B cell (primary cell): ENCODE measurements at regions not wholly inside any gene's neighbourhood (a gene's known extent, or its start where the extent isn't known, plus 50 kb on each side); places are given as distances from the start of the nearest gene placed in this dataset.

Experiments
- ATAC-seq: fragments of 200-7000 bp; cut with Tn5 transposase; one replicate; pipeline ENCODE4 v1.10.0; 2021; ENCODE audit warnings: low read depth, mild to moderate bottlenecking, moderate number of reproducible peaks, moderate library complexity
- CTCF ChIA-PET: fragments of 350-600 bp; sonication (Branson Sonifier 250); formaldehyde crosslinking; loops from one replicate; lab custom pipeline; 2021; ENCODE audit warnings: antibody characterized with exemption, inconsistent platforms; lab: Charles Lee
- POLR2A ChIA-PET: fragments of 350-600 bp; sonication (Branson Sonifier 250); formaldehyde crosslinking; loops from one replicate; lab custom pipeline; 2021; ENCODE audit warnings: antibody characterized with exemption; lab: Charles Lee
- DNase-seq: peaks from one replicate; pipeline ENCODE4 v3.0.0; 2013
- H2AFZ ChIP-seq: 2 replicates; pipeline ENCODE4 v1.6.1; 2012; ENCODE audit warnings: mild to moderate bottlenecking, low read depth, low read length; ENCODE audit not compliant: insufficient read depth, poor library complexity, severe bottlenecking
- H3K27ac ChIP-seq, 2 donors: 1 replicate in 1 of 2; 2 replicates in 1 of 2; pipeline ENCODE4 v1.5.1; 2012 to 2013; ENCODE audit warnings: low read length in 2 of 2, mild to moderate bottlenecking in 2 of 2, moderate library complexity in 1 of 2
- H3K27me3 ChIP-seq, 4 experiments: fragments of 200-600 bp in 1 of 4; sonication (generic) in 1 of 4; replicated peaks in 1 of 4; 1 replicate in 2 of 4; 2 replicates in 2 of 4; pipeline versions ENCODE4 v1.6.1 to v1.7.0; 2013 to 2016; ENCODE audit warnings: low read length in 3 of 4, mild to moderate bottlenecking in 2 of 4, mixed read lengths in 1 of 4, moderate library complexity in 1 of 4; ENCODE audit not compliant: insufficient read depth in 4 of 4, control insufficient read depth in 3 of 4; ENCODE audit errors: control extremely low read depth in 1 of 4
- H3K36me3 ChIP-seq, 2 experiments: replicated peaks in 1 of 2; 1 replicate in 1 of 2; 2 replicates in 1 of 2; pipeline versions ENCODE4 v1.6.1 to v1.7.1; 2013; ENCODE audit warnings: low read length in 1 of 2; ENCODE audit not compliant: insufficient read depth in 2 of 2, control insufficient read depth in 1 of 2; ENCODE audit errors: control extremely low read depth in 1 of 2, extremely low read depth in 1 of 2
- H3K4me1 ChIP-seq, 2 donors: fragments of 200-600 bp in 1 of 2; sonication (generic) in 1 of 2; 1 replicate in 1 of 2; 2 replicates in 1 of 2; pipeline versions ENCODE4 v1.5.1 to v1.6.1; 2013 to 2017; ENCODE audit warnings: low read length in 2 of 2; ENCODE audit not compliant: control insufficient read depth in 2 of 2, insufficient read depth in 2 of 2
- H3K4me2 ChIP-seq: replicated peaks from 2 replicates; pipeline ENCODE3; 2012; ENCODE audit warnings: mild to moderate bottlenecking, low read depth, low read length; ENCODE audit not compliant: poor library complexity, severe bottlenecking
- H3K4me3 ChIP-seq, 5 experiments: fragments of 200-600 bp in 1 of 5; sonication (generic) in 1 of 5; 1 replicate in 3 of 5; 2 replicates in 2 of 5; pipeline versions ENCODE4 v1.5.1 to v1.7.0; 2011 to 2016; ENCODE audit warnings: low read length in 4 of 5, mild to moderate bottlenecking in 4 of 5, low read depth in 2 of 5, control low read depth in 1 of 5, moderate library complexity in 1 of 5; ENCODE audit not compliant: insufficient read depth in 1 of 5; ENCODE audit errors: control extremely low read depth in 1 of 5, extremely low read depth in 1 of 5
- H3K79me2 ChIP-seq: fragments of 200-600 bp; sonication (generic); one replicate; pipeline ENCODE4 v1.6.0; 2016; ENCODE audit warnings: low read length; ENCODE audit not compliant: control insufficient read depth, insufficient read depth
- H3K9ac ChIP-seq: fragments of 200-600 bp; sonication (generic); 2 replicates; pipeline ENCODE4 v1.6.1; 2017; ENCODE audit warnings: mild to moderate bottlenecking, low read length, moderate library complexity
- H3K9me3 ChIP-seq, 3 donors: one replicate each; pipeline versions ENCODE4 v1.6.1 to v1.7.1; 2013; ENCODE audit warnings: low read length in 2 of 3; ENCODE audit not compliant: control insufficient read depth in 2 of 3, insufficient read depth in 1 of 3; ENCODE audit errors: control extremely low read depth in 1 of 3
- H4K20me1 ChIP-seq: 2 replicates; pipeline ENCODE4 v1.6.0; 2012; ENCODE audit warnings: mild to moderate bottlenecking, low read length; ENCODE audit not compliant: insufficient read depth, control insufficient read depth, poor library complexity, severe bottlenecking
- H3K27ac Mint-ChIP-seq: one replicate; pipeline ENCODE4 v1.8.0; 2021; ENCODE audit warnings: mixed read lengths
- H3K27me3 Mint-ChIP-seq: one replicate; pipeline ENCODE4 v1.8.0; 2021; ENCODE audit warnings: mixed read lengths
- H3K4me1 Mint-ChIP-seq: one replicate; pipeline ENCODE4 v1.8.0; 2021; ENCODE audit warnings: mixed read lengths
- H3K4me3 Mint-ChIP-seq: one replicate; pipeline ENCODE4 v1.8.0; 2021; ENCODE audit warnings: mixed read lengths
- H3K9me3 Mint-ChIP-seq: one replicate; pipeline ENCODE4 v1.8.0; 2022; ENCODE audit warnings: mixed read lengths; ENCODE audit not compliant: insufficient read depth
- EZH2 ChIP-seq: IDR thresholded peaks from 2 replicates; pipeline ENCODE4 v1.6.1; 2012; ENCODE audit warnings: borderline replicate concordance, low read depth, mild to moderate bottlenecking, moderate library complexity, low read length; ENCODE audit not compliant: insufficient read depth, poor library complexity, severe bottlenecking
- WGBS: methylation state at CpG from one replicate; pipeline ENCODE4 v1.1.5; 2013; ENCODE audit warnings: missing lambda C conversion rate; ENCODE audit not compliant: insufficient coverage; 5-methylcytosine and 5-hydroxymethylcytosine counted together
- intact Hi-C: fragments of 100-400 bp; cut with micrococcal nuclease; formaldehyde crosslinking; loops from one replicate; pipeline ENCODE4 v1.10.0; 2022
- TF ChIP-seq, protein P1 (sequence below): fragments of 200-600 bp; IDR thresholded peaks from one replicate; pipeline ENCODE4 v1.8.0; 2022; ENCODE audit warnings: antibody characterized with exemption, mild to moderate bottlenecking

- Histone ChIP-seq H3K79me2 (no peaks in the 10 kb centered on the region), H3K9me3 (no peaks in the 10 kb centered on the region), H3K36me3 (no peaks in the 10 kb centered on the region), H3K4me3 (no peak overlapping the region), H2AFZ (no peak overlapping the region), H4K20me1 (no peaks in the 10 kb centered on the region), H3K27ac (no peak overlapping the region), H3K4me1 (peaks cover 0 to 3% of the 10 kb centered on the region in 2 donors), H3K4me2 (no peak overlapping the region), H3K27me3 (peaks cover 0 to 4% (median 0%) of the 10 kb centered on the region in 4 experiments), H3K9ac (no peak overlapping the region)
- POLR2A ChIA-PET: no interaction called here
- intact Hi-C loops: no loop called here
- H3K4me3 Mint-ChIP-seq: no peak overlapping the region
- 94% methylated on average over 27 of the region's 29 CpGs for WGBS
- peaks cover 17% of the 10 kb centered on the region for H3K27me3 Mint-ChIP-seq
- TF ChIP-seq, protein P1, sequence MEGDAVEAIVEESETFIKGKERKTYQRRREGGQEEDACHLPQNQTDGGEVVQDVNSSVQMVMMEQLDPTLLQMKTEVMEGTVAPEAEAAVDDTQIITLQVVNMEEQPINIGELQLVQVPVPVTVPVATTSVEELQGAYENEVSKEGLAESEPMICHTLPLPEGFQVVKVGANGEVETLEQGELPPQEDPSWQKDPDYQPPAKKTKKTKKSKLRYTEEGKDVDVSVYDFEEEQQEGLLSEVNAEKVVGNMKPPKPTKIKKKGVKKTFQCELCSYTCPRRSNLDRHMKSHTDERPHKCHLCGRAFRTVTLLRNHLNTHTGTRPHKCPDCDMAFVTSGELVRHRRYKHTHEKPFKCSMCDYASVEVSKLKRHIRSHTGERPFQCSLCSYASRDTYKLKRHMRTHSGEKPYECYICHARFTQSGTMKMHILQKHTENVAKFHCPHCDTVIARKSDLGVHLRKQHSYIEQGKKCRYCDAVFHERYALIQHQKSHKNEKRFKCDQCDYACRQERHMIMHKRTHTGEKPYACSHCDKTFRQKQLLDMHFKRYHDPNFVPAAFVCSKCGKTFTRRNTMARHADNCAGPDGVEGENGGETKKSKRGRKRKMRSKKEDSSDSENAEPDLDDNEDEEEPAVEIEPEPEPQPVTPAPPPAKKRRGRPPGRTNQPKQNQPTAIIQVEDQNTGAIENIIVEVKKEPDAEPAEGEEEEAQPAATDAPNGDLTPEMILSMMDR: no peak
- no peak for TF ChIP-seq EZH2
- CTCF ChIA-PET: no interaction called here
- no peaks in the 10 kb centered on the region for H3K4me1 Mint-ChIP-seq
- no peaks in the 10 kb centered on the region for H3K9me3 Mint-ChIP-seq
- ATAC-seq: no peak
- no peak for DNase-seq
- H3K27ac Mint-ChIP-seq: no peak overlapping the region
Observed at GRCh38 chr16:85286066-85286831, 174.0 kb upstream of the CIBAR2 start.
